Omental fat pad (tissue), 3 donors: ENCODE measurements at regions not wholly inside any gene's neighbourhood (a gene's known extent, or its start where the extent isn't known, plus 50 kb on each side); places are given as distances from the start of the nearest gene placed in this dataset.

Experiments
- ATAC-seq: fragments of 150-250 bp; one replicate; pipeline ENCODE4 v1.9.1; 2016; ENCODE audit warnings: mild to moderate bottlenecking, moderate library complexity; ENCODE audit not compliant: low FRiP score
- DNase-seq: peaks from one replicate; pipeline ENCODE4 v3.0.0-alpha.2; 2019; ENCODE audit warnings: low spot score
- TF ChIP-seq, protein P1 (sequence below), 3 donors: fragments of 450-650 bp; IDR thresholded peaks; one replicate each; pipeline ENCODE4 v1.5.1; 2016 to 2017; ENCODE audit warnings: antibody characterized with exemption in 3 of 3, mild to moderate bottlenecking in 3 of 3, moderate library complexity in 2 of 3

- no peak for ATAC-seq
- DNase-seq = no peak
- TF ChIP-seq, protein P1, sequence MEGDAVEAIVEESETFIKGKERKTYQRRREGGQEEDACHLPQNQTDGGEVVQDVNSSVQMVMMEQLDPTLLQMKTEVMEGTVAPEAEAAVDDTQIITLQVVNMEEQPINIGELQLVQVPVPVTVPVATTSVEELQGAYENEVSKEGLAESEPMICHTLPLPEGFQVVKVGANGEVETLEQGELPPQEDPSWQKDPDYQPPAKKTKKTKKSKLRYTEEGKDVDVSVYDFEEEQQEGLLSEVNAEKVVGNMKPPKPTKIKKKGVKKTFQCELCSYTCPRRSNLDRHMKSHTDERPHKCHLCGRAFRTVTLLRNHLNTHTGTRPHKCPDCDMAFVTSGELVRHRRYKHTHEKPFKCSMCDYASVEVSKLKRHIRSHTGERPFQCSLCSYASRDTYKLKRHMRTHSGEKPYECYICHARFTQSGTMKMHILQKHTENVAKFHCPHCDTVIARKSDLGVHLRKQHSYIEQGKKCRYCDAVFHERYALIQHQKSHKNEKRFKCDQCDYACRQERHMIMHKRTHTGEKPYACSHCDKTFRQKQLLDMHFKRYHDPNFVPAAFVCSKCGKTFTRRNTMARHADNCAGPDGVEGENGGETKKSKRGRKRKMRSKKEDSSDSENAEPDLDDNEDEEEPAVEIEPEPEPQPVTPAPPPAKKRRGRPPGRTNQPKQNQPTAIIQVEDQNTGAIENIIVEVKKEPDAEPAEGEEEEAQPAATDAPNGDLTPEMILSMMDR (IDR thresholded peaks at IDR 0.05) = no peak
Observed at GRCh38 chr15:81074773-81075172, 59.3 kb upstream of the CFAP161 start.

DNA sequence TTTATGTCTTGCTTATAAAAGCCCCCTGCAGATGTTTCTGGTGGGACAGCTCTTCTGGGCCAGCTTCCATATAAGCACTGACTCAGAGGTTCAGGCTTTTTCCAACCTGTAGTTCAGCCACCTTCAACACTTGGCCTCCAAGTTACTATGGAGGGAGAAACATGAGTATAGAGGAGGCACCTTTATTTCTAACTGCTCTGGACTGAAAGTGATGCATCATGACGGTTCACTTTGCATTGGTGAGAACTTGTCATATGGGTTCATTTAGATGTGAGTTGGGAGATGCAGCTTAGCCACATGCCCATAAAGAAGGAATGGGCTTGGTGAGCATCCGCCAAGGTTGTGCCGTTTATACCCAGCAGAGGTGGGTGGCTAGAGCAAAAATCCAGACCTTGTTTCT lies 58.8 kb upstream of the CFAP161 start:
- no peak for ATAC-seq
- TF ChIP-seq, protein P1 (IDR thresholded peaks at IDR 0.05) = no peak
- no peak for DNase-seq

- TF ChIP-seq, protein P1 (IDR thresholded peaks at IDR 0.05) = no peak
- DNase-seq (no peak), ATAC-seq (no peak)
Observed at GRCh38 chr15:81080996-81081395, 53.1 kb upstream of the CFAP161 start.

- TF ChIP-seq, protein P1 (IDR thresholded peaks at IDR 0.05) = no peak
- DNase-seq (no peak), ATAC-seq (no peak)
Observed at GRCh38 chr15:81083201-81083600, 50.9 kb upstream of the CFAP161 start.
